ENCODE measurements at regions not wholly inside any gene's neighbourhood (a gene's known extent, or its start where the extent isn't known, plus 50 kb on each side); places are given as distances from the start of the nearest gene placed in this dataset.

DNA sequence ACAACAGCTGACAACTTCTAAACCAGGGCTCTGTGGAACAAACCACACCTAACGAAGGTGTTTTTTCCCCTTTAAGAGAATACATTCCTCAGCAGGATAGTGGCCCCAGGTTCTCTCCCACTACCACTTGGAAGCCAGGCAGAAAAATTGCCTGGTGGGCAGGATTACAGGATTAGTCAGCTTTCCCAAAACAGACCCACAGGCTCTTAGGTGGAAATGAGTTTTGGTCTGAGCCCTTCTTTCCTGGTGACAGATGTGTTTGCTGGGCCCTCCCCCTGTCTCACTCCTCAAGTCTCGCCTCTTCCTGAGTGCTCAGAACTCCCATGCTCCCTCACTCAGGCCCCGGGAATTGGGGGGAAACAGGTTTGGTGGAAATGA is 139.4 kb upstream of the HAAO start:
- DNase-seq (ENCODE audit: low read depth) = no peak

DNA sequence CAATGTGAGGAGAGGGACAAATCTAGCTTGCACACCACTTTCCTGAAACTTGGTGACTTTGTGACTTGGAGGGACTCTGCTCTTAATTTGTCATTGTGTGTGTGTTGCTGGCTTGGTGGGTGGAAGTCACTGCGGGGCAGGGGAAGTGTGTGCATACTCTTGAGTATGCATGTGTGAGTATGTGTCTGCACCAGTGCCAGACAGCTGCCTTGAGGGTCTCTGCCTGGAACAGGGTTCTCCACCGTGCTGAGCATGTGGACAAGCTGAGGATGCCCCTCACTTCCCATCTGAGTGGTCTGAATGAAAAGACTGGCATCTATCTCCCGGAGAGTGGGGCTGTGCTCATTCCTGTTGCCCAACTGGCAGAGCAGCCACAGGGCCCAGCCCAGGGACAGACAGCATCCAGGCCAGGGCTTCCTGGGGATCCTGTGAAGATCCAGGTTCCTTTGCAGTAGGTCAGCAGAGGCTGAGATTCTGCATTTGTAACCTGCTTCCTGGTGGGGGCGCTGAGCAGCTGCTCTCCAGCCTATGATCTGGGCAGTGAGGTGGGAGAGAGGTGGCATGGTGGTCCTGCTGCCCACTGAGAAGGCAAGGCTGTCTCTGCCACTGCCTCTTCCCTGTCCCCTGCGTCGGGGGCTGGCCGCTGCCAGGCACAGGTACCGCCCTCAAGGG is 138.9 kb upstream of the HAAO start:
- no peak for DNase-seq (ENCODE audit: low read depth)

DNA sequence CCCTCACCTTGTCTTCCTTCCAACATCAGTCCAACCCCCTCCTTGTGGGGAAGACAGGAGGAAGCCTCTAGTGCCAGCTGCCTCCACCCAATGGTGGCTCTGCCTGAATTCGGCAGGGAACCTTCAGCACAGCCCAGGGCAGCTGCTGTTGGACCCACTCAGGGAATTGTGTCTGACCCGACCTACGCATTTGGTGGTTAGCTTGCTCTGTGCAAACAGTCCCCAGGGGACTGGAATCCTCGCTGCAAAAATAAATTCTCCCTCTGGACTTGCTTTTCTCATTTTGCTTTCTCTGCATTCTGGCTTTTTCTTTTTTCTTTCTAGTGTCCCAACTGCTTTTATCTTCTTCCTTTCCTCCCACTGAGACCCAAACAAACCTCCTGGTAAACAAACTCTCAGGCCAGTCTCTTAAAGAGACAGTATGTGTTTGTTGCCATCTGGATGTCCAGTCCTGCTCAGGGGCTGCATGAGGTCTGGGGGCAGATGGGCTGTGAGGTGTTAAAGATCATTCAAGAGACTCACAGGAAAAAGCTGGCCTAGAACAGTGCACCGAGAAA is 137.7 kb upstream of the HAAO start:
- DNase-seq (ENCODE audit: low read depth) = no peak

DNA sequence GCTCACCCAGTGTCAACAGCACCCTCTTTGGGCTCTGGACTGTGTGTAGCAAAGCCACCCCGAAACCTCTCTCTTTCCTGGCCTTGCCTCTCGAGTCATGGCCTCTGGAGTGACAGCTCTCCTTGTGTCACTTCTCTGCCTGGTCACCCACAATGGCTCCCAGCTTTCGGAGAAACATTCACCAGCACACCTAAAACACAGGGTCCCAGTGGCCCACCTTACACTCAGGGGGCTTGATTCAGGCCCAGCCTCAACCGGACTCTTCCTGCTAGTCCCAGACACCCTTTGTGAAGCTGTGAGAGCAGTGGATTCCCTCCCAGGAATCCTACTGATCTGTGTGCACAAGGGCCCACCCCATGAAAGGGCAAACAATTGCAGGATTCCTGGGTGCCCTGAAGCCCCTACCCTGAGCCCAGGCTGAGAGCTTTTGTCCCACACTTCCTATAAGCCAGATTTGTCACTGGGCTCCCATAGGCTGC is 137.2 kb upstream of the HAAO start:
- no peak for DNase-seq (ENCODE audit: low read depth)

DNA sequence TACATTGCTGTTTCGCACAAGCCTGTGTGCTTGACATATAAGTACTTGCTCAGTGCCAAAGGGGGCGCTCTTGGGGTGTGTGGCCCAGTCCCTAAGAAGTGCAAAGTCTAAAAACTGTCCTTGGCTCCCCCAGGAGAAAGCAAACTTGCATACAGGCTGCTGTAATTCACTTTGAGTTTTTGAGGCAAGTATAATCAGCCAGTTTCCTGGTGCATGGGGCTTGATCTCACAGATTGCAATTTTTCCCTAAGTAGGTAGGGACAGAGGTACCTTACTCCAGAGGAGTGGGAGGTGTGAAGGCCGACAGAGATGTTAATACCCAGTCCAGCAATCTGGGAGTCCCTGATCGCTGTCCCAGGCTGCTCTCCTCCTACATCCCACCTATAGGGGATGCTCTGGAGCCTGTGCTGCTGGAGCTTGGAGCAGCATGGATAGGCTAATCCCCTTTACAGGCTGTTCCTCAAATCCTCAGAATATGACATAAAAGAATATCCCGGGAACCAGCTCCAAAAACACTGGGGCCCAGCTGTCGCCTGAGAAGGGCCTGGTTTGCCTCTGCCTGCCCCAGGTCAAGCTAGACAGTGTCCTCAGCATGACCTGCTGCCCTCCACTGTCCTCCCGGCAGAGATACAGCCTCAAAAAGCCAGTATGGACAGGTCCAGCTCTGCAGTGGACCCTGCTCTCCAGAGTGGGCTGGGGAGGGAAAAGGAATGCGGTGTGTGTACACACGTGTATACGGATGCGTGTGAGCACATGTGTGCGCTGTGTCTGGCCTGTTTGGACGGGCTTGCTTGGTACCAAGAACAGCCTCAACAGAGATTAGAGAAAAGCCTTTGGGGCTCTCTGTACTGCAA is 136.5 kb upstream of the HAAO start:
- DNase-seq (ENCODE audit: low read depth) = no peak

DNA sequence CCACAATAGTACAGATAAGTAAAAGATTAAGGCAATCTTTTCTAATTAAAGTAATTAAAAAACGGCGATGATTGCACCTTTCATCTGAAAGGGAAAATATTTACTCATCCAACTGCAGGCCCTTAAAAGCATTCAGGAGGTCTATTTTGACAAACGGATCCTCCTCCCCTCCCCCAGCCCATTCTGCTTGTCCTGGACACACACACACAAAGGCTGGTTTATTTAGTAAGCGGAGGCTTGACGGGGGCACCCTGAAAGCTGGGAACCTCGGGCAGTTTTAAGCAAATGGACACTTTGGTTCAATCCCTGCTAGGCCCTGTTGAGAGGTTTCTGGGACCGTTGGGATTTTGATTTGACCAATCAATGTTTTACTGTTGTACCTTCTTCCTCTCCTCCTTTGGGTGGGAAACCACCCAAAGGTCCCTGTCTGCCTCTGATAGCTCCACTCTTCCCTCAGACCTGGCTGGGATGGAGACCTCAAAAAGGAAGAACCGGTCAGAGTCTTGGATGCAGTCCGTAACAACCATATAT is 135.8 kb upstream of the HAAO start:
- DNase-seq (ENCODE audit: low read depth) = no peak

DNA sequence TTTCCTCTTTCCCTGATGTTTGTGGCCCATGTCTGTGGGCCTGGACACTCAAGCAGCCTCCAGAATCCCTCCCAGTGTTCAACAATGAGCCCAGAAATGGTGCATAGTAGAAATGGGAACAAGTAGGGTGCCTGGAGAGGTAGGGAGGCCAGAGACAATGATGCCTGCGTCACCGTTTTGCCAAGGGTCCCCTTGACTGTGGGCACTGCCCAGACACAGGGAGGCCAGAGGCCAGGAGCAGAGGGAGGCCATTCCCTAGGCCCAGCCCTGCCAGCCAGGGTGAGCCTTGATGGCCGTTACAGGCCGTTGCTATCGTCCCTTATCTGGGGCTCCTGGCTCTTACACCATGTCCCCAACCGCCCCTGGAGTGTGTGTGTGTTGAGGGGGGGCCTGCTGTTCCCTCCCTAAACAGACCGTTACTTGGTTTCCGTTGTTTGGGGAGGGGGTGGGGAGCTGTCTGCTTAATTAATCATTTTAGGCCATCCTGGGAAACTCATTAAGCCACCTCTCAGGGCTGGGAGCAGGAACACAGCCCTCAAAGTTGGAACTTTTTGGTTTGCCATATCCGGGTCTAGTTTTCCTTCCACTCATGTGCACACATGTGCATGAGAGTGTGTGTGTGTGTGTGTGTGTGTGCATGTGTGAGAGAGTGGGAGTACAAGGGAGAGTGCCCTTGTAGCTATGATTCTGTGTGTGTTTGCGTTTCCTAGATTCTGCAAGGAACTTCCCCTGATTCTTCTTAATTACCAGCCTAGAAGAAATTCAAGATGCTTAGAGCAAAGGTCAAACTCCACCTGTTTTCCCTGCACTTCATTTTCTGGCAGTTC is 135.2 kb upstream of the HAAO start:
- DNase-seq (ENCODE audit: low read depth) = no peak

DNA sequence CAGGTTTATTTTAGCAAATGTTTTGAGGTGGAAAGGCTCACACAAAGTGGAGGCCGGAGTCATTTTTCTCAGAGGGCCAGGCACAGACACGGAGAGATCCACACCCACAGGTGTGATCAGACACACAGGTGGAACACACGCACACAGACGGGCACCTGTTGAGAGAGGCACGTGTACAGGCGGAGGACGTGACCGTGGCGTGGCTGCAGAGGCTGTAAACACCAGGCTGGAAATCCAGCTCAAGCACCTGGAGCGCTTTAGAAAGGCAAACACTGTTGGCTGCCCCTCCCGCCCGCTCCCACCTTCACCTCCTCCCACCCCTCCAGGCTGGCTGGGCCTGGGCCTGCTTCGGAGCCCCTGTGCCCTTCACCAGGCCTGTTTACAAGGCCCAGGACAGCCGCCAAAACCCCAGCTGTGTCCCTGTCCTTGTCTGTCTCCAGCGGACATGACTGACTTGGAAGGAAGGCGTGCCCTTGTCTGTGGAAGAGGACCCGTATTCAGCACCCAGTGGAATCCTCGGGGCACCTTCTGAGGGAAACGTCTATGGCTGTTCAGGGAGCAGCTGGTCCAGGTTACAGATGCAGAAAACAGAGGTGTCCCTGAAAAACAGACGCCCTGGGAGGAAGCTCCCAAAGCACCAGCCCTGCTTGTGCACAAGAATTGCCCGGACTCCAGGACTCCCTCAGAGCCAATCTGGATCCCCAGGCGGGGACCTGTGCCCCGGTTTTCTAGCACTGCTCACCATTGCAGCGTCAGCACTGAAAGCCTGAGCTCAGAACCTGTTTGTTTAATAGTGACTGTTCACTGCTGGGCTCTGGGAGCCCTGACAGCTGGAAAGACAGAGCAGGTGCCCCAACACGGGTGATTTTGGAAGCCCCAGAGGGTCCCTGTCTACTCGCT is 134.3 kb upstream of the HAAO start:
- no peak for DNase-seq (ENCODE audit: low read depth)

DNA sequence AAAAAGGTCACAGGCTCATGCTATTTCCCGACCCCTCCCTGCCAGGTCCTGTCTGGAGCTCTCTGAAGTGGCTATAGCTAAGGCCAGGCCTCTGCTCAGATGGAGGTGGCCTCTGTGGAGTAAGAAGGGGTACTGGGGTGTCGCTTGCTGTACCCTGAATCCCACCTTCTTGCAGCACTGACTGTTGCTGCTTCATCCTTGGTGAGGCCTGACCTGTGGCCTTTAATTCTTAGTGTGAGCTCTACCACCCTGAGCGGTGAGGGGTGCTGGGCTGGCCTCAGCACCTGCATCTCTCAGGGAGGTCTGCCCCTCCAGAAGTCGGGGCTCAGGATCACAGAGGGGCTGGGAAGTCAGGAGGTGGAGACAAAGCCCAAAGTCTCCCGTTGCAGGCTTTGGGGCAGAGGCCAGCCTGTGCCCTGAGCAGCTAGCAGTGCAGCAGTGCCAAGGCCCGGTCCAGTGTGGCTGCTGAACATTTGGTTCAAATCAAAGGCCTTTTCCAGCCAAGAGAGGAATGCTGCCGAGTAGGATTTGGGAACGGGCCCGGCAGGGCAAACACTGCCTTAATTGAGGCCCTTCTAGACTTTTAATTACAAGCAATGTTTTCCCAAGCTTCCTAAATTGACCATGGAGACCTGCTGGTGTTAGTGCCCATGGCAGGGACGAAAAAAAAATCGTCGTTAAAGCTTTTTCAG is 133.5 kb upstream of the HAAO start:
- DNase-seq (ENCODE audit: low read depth) = no peak

DNA sequence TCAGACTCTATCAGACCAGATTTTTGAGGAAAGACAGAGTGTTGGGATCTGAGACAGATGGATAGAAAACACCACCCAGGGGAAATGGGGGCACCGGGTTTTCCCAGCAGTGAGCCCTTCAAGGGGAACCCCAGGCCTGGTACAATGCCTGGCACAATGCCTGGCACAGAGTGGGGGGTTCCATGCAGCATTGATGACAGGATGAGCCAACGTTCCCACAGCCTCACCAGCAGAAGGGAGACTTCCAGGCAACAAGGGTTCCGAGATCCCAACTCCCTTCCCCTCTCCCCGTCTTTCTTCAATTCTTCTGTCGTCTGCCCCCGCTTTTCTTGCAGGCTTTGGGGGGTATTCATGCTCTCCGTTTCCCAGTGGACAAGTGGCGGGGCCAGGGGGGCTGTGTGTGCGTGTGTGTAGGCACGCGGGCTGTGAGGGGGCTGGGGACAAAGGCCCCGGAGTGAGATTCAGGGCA is 132.1 kb upstream of the HAAO start:
- no peak for DNase-seq (ENCODE audit: low read depth)

DNA sequence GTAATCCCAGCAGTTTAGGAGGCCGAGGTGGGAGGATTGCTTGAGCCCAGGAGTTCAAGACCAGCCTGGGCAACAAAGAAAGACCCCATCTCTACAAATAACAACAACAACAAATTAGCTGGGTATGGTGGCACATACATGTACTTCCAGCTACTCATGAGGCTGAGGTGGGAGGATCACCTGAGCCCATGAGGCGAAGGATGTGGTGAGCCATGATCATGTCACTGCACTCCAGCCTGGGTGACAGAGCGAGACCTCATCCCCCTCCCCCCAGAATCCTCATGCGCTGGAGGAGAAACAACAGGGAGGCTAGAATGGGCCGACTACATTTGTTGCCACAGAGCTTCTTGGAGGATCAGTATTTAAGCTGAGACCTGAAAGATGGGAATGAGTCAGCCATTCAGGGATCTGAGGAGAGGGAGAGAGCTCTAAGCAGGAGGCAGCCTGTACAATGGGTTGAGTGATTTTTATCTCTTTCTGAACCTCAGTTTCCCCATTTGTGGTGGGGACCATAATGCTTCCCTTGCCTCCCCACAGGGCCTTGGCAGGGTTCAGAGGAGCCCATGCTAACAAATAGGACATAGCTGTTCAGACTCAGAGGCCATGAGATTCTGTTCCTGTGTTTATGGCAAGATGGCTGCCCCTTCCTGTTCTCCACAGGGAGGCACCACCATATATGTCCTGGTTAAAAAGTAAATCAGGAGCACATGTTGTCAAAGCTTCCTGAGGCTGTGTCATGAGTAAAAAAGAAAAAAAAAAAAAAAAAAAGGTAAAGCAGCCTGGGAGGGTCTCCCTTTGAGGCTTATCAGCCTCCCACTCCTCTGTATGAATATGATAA is 131.4 kb upstream of the HAAO start:
- no peak for DNase-seq (ENCODE audit: low read depth)

DNA sequence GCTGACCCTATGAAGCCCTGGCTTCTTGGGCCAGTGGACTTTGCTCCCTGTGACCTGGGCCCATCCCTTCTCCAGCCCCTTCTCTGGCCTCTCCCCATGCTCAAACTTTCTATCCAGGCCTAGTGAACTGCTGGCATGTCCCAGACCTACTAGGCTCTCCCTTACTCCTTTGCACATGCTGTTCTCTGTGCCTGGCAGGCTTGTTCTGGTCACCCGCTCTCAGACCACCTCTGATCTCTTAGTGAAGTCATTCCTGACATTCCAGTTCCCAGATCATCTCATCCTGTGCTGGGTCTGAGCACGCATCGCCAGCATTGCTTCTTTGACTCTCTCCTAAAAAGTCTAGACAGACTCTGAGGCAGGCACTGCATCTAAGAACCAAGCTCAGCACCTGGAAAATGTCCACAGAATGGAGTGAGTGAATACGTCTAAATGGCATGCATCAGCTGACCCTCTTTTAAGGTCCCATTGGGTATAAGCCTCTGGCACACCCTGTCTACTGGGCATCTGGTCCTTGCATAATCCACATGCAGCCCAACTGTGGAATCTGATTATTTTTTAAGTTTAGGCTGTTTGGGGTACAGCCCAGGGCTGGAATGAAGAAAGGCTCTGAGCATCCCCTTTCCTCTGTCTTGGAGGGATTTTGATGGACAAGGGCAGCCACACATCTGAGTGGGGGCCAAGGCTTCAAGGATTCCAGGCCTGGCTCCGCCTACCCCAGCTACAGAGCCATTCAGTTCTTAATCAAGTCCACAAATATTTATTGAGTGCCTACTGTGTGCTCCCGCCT is 130.6 kb upstream of the HAAO start:
- DNase-seq (ENCODE audit: low read depth) = no peak

DNA sequence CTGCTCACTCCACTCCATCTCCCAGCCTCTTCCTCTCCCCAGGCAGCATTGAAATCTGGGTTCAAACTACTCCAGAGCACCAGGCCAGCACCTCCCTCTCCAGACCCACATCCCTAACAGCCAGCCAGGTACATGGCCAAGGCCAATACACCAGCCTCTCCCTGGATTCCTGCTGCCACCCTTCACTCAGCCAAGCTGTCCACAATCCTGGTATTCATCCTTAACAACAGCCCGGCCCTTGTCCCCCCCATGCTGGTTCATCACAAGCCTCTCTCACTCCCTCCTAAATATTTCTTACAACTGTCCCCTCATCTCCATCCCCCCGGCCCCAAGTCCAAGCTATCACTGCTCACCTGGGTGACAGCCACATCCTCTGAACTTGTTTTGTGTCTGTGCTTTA is 129.9 kb upstream of the HAAO start:
- DNase-seq (ENCODE audit: low read depth) = no peak

DNA sequence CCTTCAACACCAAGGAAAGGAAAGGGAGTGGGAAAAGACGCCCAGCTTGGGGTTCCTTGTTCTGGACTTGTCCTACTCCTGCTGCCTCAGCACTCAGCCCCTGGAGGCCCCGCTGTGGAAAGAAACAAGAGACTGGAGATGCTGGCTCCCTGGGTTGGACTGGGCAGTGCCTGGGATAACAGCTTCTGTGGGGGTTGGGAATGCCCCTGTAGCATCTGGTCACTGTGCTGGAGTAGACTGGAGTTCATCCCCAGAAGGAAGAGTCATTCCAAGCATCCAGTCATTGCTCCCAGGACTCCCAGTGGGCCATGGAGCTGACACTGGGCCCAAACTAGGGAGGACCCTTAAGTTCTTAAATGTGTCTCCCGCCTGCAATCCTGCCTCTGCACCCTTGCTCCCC is 129.3 kb upstream of the HAAO start:
- no peak for DNase-seq (ENCODE audit: low read depth)

DNA sequence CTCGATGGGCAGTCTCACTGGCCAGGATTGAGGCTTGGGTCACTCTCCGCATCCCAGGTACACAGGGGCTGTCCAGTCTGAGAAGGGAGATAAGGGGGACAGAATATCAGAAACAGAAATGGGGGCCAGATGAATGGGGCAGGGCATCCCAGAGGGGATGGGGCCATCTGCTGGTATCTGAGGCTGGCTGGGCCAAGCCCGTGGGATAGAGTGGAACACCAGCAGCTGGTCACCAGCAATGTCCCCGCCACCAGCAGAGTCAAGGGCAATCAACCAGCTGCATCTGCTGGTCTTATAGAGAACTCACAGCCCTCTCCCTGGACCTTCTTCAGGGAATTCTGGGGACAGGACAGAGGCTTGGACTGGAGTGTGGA is 128.8 kb upstream of the HAAO start:
- no peak for DNase-seq (ENCODE audit: low read depth)

DNA sequence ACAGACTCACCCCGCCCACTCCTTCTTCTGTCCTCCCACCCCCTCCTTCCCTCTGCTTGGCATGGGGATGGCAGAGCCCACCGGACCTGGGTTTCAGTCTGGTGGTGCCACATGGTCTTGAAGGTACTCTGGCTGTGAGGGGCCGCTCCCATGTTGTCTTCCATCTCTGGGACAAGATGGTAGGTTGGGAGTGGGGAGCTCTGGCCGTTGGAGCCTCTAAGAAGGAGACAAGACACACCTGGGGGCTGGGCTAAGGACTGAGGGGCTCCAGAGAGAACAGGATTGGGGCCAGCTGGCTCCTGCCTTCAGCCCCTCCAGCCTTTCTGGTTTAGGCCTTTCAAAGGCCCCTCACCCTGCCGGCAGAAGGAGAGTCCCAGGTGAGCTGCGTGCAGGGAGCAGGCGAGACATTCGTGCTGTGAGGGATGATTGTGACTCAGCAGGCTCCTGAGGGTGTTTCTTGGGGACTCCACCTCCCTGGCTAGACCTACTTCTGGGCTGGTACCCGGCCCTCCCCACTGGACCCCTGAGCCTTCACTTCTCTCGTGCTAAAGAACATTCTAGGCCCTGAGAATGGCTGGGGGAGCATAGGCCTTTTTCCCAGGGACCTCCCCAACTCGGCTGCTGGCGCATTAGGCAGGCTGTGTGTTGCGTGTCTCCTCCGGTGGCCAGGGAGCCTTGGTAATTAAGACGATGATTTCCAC is 128.2 kb upstream of the HAAO start:
- DNase-seq (ENCODE audit: low read depth) = no peak

DNA sequence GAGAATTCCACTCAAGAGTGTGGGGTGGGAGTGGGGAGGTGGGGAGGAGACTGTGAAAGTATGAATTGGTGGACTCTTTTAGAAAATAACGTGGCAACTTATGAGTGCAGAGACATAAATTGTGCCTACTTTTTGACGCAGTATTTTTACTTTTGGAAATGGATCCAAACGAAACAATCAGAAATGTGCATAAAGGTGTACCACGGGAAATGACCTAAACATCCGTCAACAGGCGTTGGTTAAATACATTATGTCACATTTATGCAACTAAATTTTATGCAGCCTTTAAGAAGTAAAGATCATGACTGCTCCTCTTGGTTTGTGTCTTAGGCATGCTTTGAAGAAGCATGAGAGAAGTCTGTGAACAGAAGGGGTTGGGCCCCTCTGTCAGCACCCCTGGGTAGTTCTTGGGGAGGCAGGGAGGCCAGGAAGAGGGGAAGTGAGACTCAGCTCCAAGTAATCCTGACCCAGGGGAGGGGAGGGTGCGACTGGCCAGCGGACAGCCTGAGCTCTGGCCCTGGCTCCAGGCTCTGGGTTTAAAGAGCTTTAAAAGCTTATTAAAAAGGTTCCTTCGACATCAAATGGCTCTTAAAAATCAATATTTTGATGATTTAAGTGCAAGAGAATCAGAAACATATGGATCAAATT is 126.4 kb upstream of the HAAO start:
- no peak for DNase-seq (ENCODE audit: low read depth)

DNA sequence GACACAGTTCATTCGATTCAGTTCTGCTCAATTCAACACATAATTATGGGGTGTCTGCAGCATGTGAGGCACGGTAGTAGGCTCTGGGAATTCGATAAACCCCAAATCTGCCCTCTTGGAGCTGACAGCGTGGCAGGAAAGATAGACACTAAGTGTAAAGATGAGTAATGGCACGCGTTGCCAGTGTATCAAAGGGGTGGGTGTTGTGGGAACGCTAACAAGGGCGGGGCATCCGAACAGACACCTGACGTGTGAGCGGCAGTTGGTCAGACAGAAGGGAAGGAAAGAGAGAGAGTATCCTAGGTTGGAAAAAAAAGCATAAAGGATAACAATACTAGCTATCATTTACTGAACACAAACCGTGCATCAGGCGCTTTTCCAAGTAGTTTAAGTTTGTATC is 125.7 kb upstream of the HAAO start:
- DNase-seq (ENCODE audit: low read depth) = no peak
